ENCODE measurements at regions not wholly inside any gene's neighbourhood (a gene's known extent, or its start where the extent isn't known, plus 50 kb on each side); places are given as distances from the start of the nearest gene placed in this dataset.

- TF ChIP-seq, protein P1, sequence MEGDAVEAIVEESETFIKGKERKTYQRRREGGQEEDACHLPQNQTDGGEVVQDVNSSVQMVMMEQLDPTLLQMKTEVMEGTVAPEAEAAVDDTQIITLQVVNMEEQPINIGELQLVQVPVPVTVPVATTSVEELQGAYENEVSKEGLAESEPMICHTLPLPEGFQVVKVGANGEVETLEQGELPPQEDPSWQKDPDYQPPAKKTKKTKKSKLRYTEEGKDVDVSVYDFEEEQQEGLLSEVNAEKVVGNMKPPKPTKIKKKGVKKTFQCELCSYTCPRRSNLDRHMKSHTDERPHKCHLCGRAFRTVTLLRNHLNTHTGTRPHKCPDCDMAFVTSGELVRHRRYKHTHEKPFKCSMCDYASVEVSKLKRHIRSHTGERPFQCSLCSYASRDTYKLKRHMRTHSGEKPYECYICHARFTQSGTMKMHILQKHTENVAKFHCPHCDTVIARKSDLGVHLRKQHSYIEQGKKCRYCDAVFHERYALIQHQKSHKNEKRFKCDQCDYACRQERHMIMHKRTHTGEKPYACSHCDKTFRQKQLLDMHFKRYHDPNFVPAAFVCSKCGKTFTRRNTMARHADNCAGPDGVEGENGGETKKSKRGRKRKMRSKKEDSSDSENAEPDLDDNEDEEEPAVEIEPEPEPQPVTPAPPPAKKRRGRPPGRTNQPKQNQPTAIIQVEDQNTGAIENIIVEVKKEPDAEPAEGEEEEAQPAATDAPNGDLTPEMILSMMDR (IDR thresholded peaks at IDR 0.05), result no peak
- no peak for TF ChIP-seq POLR2A (IDR thresholded peaks at IDR 0.05)
Measured at GRCh38 chr1:234955107-234955731, 173.4 kb downstream of the TOMM20 start.
